ENCODE measurements at regions not wholly inside any gene's neighbourhood (a gene's known extent, or its start where the extent isn't known, plus 50 kb on each side); places are given as distances from the start of the nearest gene placed in this dataset.

DNA sequence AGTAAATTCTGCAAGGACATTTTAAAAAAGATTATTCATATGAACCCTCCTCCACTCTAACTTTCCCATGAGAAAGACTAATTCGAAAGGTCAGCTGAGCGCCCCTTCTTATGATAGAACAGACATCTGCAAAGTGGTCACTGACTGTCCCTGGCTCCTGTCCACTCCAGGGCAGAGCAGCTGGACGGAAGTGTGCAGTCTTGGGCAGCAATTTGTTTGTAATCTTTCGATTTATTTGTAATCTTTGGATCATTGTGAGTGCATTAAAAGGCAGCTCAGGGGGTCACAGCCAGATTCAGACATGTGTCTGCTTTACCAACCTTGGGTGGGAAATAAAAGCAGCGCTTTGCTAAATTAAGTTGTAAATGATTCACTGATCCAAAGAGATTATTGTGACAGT is 158.8 kb upstream of the ADARB2 start:
- Histone ChIP-seq H3K36me3 (no peaks in the 10 kb centered on the region), H3K9ac (no peak overlapping the region), H3K4me1 (peaks cover 5% of the 10 kb centered on the region), H4K20me1 (ENCODE audit: low read depth) (no peaks in the 10 kb centered on the region), H3K27ac (no peak overlapping the region), H3F3A (ENCODE audit: low read depth) (no peaks in the 10 kb centered on the region), H3K79me2 (ENCODE audit: low read depth) (no peaks in the 10 kb centered on the region), H2AFZ (replicated peaks) (no peak overlapping the region), H3K27me3 (no peaks in the 10 kb centered on the region), H3K4me2 (no peak overlapping the region), H3K4me3 (no peak overlapping the region), H3K9me3 (ENCODE audit: low read depth) (peaks cover 4% of the 10 kb centered on the region)
- H3K27me3 Mint-ChIP-seq (ENCODE audit: insufficient read depth, low read depth) = peaks cover 3% of the 10 kb centered on the region
- no peaks in the 10 kb centered on the region for H3K36me3 Mint-ChIP-seq
- no peak overlapping the region for H3K4me3 Mint-ChIP-seq
- no peak for DNase-seq (ENCODE audit: low spot score)
- peaks cover 10% of the 10 kb centered on the region for H3K4me1 Mint-ChIP-seq
- TF ChIP-seq, protein P1, sequence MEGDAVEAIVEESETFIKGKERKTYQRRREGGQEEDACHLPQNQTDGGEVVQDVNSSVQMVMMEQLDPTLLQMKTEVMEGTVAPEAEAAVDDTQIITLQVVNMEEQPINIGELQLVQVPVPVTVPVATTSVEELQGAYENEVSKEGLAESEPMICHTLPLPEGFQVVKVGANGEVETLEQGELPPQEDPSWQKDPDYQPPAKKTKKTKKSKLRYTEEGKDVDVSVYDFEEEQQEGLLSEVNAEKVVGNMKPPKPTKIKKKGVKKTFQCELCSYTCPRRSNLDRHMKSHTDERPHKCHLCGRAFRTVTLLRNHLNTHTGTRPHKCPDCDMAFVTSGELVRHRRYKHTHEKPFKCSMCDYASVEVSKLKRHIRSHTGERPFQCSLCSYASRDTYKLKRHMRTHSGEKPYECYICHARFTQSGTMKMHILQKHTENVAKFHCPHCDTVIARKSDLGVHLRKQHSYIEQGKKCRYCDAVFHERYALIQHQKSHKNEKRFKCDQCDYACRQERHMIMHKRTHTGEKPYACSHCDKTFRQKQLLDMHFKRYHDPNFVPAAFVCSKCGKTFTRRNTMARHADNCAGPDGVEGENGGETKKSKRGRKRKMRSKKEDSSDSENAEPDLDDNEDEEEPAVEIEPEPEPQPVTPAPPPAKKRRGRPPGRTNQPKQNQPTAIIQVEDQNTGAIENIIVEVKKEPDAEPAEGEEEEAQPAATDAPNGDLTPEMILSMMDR (IDR thresholded peaks at IDR 0.05) = no peak
- TF ChIP-seq EZH2 (IDR thresholded peaks at IDR 0.05) (no peak), EZH2phosphoT487 (IDR thresholded peaks at IDR 0.05) (no peak)
- H3K27ac Mint-ChIP-seq = no peak overlapping the region
- peaks cover 10% of the 10 kb centered on the region for H3K9me3 Mint-ChIP-seq

DNA sequence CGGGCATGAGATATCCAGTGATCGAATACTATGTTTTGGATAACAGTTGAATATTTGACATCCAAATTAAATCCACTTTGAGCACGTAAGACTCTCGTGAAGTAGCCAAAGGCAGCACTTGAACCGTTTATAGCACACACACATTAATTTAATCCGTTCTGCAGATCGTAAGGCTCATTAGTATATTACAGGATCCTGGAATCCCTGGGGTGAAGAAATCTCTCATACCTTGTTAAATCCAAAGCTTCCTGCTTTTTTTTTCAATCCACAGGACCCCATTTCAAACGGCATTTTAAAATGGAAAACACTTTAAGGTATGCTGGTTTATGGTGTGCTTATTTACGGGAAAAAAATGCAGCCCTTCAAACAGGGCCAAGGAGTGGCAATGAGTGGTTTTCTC is 158.4 kb upstream of the ADARB2 start:
- H3K9me3 ChIP-seq (ENCODE audit: low read depth) = peaks cover 4% of the 10 kb centered on the region
- peaks cover 5% of the 10 kb centered on the region for H3K4me1 ChIP-seq
- no peak overlapping the region for H3K27ac ChIP-seq
- no peaks in the 10 kb centered on the region for H4K20me1 ChIP-seq (ENCODE audit: low read depth)
- Mint-ChIP-seq H3K27ac (no peak overlapping the region), H3K4me1 (peaks cover 10% of the 10 kb centered on the region), H3K27me3 (ENCODE audit: insufficient read depth, low read depth) (peaks cover 3% of the 10 kb centered on the region), H3K4me3 (no peak overlapping the region), H3K36me3 (no peaks in the 10 kb centered on the region), H3K9me3 (peaks cover 10% of the 10 kb centered on the region)
- DNase-seq (ENCODE audit: low spot score) = no peak
- no peaks in the 10 kb centered on the region for H3F3A ChIP-seq (ENCODE audit: low read depth)
- H2AFZ ChIP-seq (replicated peaks) = no peak overlapping the region
- no peaks in the 10 kb centered on the region for H3K79me2 ChIP-seq (ENCODE audit: low read depth)
- no peak overlapping the region for H3K4me2 ChIP-seq
- no peak overlapping the region for H3K4me3 ChIP-seq
- no peaks in the 10 kb centered on the region for H3K36me3 ChIP-seq
- H3K27me3 ChIP-seq = no peaks in the 10 kb centered on the region
- no peak overlapping the region for H3K9ac ChIP-seq
- TF ChIP-seq, protein P1 (IDR thresholded peaks at IDR 0.05) = no peak
- TF ChIP-seq EZH2 (IDR thresholded peaks at IDR 0.05) (no peak), EZH2phosphoT487 (IDR thresholded peaks at IDR 0.05) (no peak)

DNA sequence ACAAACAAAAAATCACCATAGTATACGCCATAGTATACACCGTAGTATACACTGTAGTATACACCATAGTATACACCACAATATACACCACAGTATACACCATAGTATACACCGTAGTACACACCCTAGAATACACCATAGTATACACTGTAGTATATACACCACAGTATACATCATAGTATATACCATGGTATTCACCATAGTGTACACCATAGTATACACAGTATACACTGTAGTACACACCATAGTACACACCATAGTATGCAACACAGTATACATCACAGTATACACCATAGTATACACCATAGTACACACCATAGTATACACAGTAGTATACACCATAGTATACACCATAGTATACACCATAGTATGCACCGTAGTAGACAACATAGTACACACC is 157.6 kb upstream of the ADARB2 start:
- no peak overlapping the region for H3K27ac Mint-ChIP-seq
- TF ChIP-seq, protein P1 (IDR thresholded peaks at IDR 0.05) = no peak
- no peak for TF ChIP-seq EZH2 (IDR thresholded peaks at IDR 0.05)
- TF ChIP-seq EZH2phosphoT487 (IDR thresholded peaks at IDR 0.05) = no peak
- Histone ChIP-seq H3K4me2 (no peak overlapping the region), H3K4me3 (no peak overlapping the region), H3K36me3 (no peaks in the 10 kb centered on the region), H3K27me3 (no peaks in the 10 kb centered on the region), H3F3A (ENCODE audit: low read depth) (no peaks in the 10 kb centered on the region), H3K9me3 (ENCODE audit: low read depth) (no peaks in the 10 kb centered on the region), H4K20me1 (ENCODE audit: low read depth) (no peaks in the 10 kb centered on the region), H3K4me1 (peaks cover 5% of the 10 kb centered on the region), H2AFZ (replicated peaks) (no peak overlapping the region), H3K79me2 (ENCODE audit: low read depth) (no peaks in the 10 kb centered on the region), H3K9ac (no peak overlapping the region), H3K27ac (no peak overlapping the region)
- peaks cover 3% of the 10 kb centered on the region for H3K27me3 Mint-ChIP-seq (ENCODE audit: insufficient read depth, low read depth)
- DNase-seq (ENCODE audit: low spot score) = no peak
- H3K9me3 Mint-ChIP-seq = peaks cover 7% of the 10 kb centered on the region
- H3K36me3 Mint-ChIP-seq = no peaks in the 10 kb centered on the region
- peaks cover 10% of the 10 kb centered on the region for H3K4me1 Mint-ChIP-seq
- H3K4me3 Mint-ChIP-seq = no peak overlapping the region
